CD14-positive monocyte (primary cell): ENCODE measurements at regions not wholly inside any gene's neighbourhood (a gene's known extent, or its start where the extent isn't known, plus 50 kb on each side); places are given as distances from the start of the nearest gene placed in this dataset.

Experiments used
- DNase-seq, 3 donors: peaks; one replicate each; pipeline ENCODE4 v3.0.0-alpha.2; 2011 to 2022
- H2AFZ ChIP-seq: 2 replicates; pipeline ENCODE4 v1.6.0; 2012; ENCODE audit warnings: mild to moderate bottlenecking, low read depth, low read length, inconsistent platforms; ENCODE audit not compliant: insufficient read depth, poor library complexity, severe bottlenecking
- H3K27ac ChIP-seq, 2 donors: 1 replicate in 1 of 2; 2 replicates in 1 of 2; pipeline ENCODE4 v1.5.1; 2012 to 2013; ENCODE audit warnings: low read length in 2 of 2, control low read depth in 1 of 2, inconsistent platforms in 1 of 2, low read depth in 1 of 2, mild to moderate bottlenecking in 1 of 2
- H3K27me3 ChIP-seq, 2 donors: one replicate each; pipeline versions ENCODE4 v1.6.0 to v1.6.1; 2011 to 2013; ENCODE audit warnings: low read length in 2 of 2; ENCODE audit not compliant: control insufficient read depth in 2 of 2, insufficient read depth in 2 of 2
- H3K36me3 ChIP-seq, 2 donors: replicated peaks in 1 of 2; 1 replicate in 1 of 2; 2 replicates in 1 of 2; pipeline versions ENCODE4 v1.5.1 to v1.6.1; 2012 to 2013; ENCODE audit warnings: low read length in 2 of 2, control low read depth in 1 of 2, inconsistent platforms in 1 of 2, mild to moderate bottlenecking in 1 of 2; ENCODE audit not compliant: insufficient read depth in 2 of 2, control insufficient read depth in 1 of 2
- H3K4me1 ChIP-seq, 2 donors: 1 replicate in 1 of 2; 2 replicates in 1 of 2; pipeline versions ENCODE4 v1.5.1 to v1.6.1; 2012 to 2013; ENCODE audit warnings: low read length in 2 of 2, control low read depth in 1 of 2, inconsistent platforms in 1 of 2, mild to moderate bottlenecking in 1 of 2, moderate library complexity in 1 of 2; ENCODE audit not compliant: insufficient read depth in 2 of 2, control insufficient read depth in 1 of 2
- H3K4me2 ChIP-seq: replicated peaks from 2 replicates; pipeline ENCODE3; 2012; ENCODE audit warnings: low read length, moderate library complexity, mild to moderate bottlenecking; ENCODE audit not compliant: poor library complexity, severe bottlenecking; ENCODE audit errors: extremely low read depth
- H3K4me3 ChIP-seq, 3 experiments: fragments of 200-600 bp in 1 of 3; sonication (generic) in 1 of 3; replicated peaks in 1 of 3; 1 replicate in 2 of 3; 2 replicates in 1 of 3; pipeline ENCODE4 v1.5.1; 2011 to 2013; ENCODE audit warnings: low read length in 3 of 3, mild to moderate bottlenecking in 3 of 3, control low read depth in 2 of 3, low read depth in 2 of 3, inconsistent platforms in 1 of 3, moderate library complexity in 1 of 3
- H3K79me2 ChIP-seq: 2 replicates; pipeline ENCODE4 v1.6.0; 2012; ENCODE audit warnings: mild to moderate bottlenecking, control low read depth, inconsistent platforms, low read length, moderate library complexity; ENCODE audit not compliant: insufficient read depth
- H3K9ac ChIP-seq: 2 replicates; pipeline ENCODE4 v1.6.0; 2017; ENCODE audit warnings: low read length, mild to moderate bottlenecking; ENCODE audit not compliant: insufficient read depth, poor library complexity, severe bottlenecking
- H3K9me3 ChIP-seq, 2 donors: replicated peaks in 1 of 2; 1 replicate in 1 of 2; 2 replicates in 1 of 2; pipeline versions ENCODE4 v1.5.1 to v1.6.1; 2012 to 2013; ENCODE audit warnings: low read length in 2 of 2, control low read depth in 1 of 2; ENCODE audit not compliant: control insufficient read depth in 1 of 2, insufficient read depth in 1 of 2
- H4K20me1 ChIP-seq: 2 replicates; pipeline ENCODE4 v1.6.0; 2012; ENCODE audit warnings: mild to moderate bottlenecking, low read length, control low read depth, moderate library complexity; ENCODE audit not compliant: insufficient read depth
- H3K27ac Mint-ChIP-seq, 7 donors: one replicate each; pipeline ENCODE4 v1.8.0; 2020; ENCODE audit warnings: mild to moderate bottlenecking in 7 of 7, mixed read lengths in 7 of 7, moderate library complexity in 6 of 7, inconsistent platforms in 2 of 7
- H3K27me3 Mint-ChIP-seq, 3 donors: one replicate each; pipeline ENCODE4 v1.8.0; 2021 to 2022; ENCODE audit warnings: low read depth in 3 of 3, mild to moderate bottlenecking in 3 of 3, mixed read lengths in 3 of 3, moderate library complexity in 3 of 3, inconsistent platforms in 1 of 3
- H3K36me3 Mint-ChIP-seq, 2 donors: one replicate each; pipeline ENCODE4 v1.8.0; 2020; ENCODE audit warnings: mixed read lengths in 2 of 2, inconsistent platforms in 1 of 2, mild to moderate bottlenecking in 1 of 2
- H3K4me1 Mint-ChIP-seq: one replicate; pipeline ENCODE4 v1.8.0; 2020; ENCODE audit warnings: mild to moderate bottlenecking, mixed read lengths
- H3K4me3 Mint-ChIP-seq, 2 donors: one replicate each; pipeline ENCODE4 v1.8.0; 2020; ENCODE audit warnings: mild to moderate bottlenecking in 2 of 2, mixed read lengths in 2 of 2, moderate library complexity in 1 of 2
- H3K9me3 Mint-ChIP-seq, 7 donors: one replicate each; pipeline ENCODE4 v1.8.0; 2020 to 2022; ENCODE audit warnings: mixed read lengths in 7 of 7, mild to moderate bottlenecking in 6 of 7, moderate library complexity in 6 of 7, inconsistent platforms in 2 of 7
- CTCF ChIP-seq: fragments of 200-600 bp; IDR thresholded peaks from one replicate; pipeline ENCODE4 v1.8.0; 2022; ENCODE audit warnings: antibody characterized with exemption, mild to moderate bottlenecking
- WGBS: methylation state at CpG from one replicate; pipeline ENCODE4 v1.1.5; 2013; ENCODE audit warnings: missing lambda C conversion rate; ENCODE audit not compliant: insufficient coverage; 5-methylcytosine and 5-hydroxymethylcytosine counted together
- intact Hi-C, 2 donors: fragments of 100-400 bp; cut with micrococcal nuclease; formaldehyde crosslinking; loops; one replicate each; pipeline versions ENCODE4 v1.15.0 to v1.15.1; 2023

- Mint-ChIP-seq H3K27ac (no peak overlapping the region), H3K36me3 (no peaks in the 10 kb centered on the region), H3K4me1 (peaks cover 2% of the 10 kb centered on the region), H3K9me3 (peaks cover 4 to 17% (median 10%) of the 10 kb centered on the region in 7 donors), H3K27me3 (peaks cover 0 to 4% (median 0%) of the 10 kb centered on the region in 3 donors), H3K4me3 (no peak overlapping the region)
- H3K4me2 ChIP-seq, result no peak overlapping the region
- no peak overlapping the region for H2AFZ ChIP-seq
- H3K27ac ChIP-seq, result no peak overlapping the region
- intact Hi-C loops, result loop anchor here in 1 of 2 donors (10.0 kb wide), 1 partner anchor 82 kb away; no protein-coding TSS in a partner anchor
- no peaks in the 10 kb centered on the region for H3K27me3 ChIP-seq
- no peak overlapping the region for H3K9ac ChIP-seq
- no peaks in the 10 kb centered on the region for H3K4me1 ChIP-seq
- no peaks in the 10 kb centered on the region for H4K20me1 ChIP-seq
- no peaks in the 10 kb centered on the region for H3K36me3 ChIP-seq
- peaks cover 0 to 11% of the 10 kb centered on the region in 2 donors for H3K9me3 ChIP-seq
- H3K79me2 ChIP-seq, result no peaks in the 10 kb centered on the region
- H3K4me3 ChIP-seq, result no peak overlapping the region
- DNase-seq, result no peak
- TF ChIP-seq CTCF, result no peak
- WGBS, result 83% methylated on average over 1 of the region's 1 CpG
Observed at GRCh38 chr6:130527173-130527572, 161.4 kb downstream of the TMEM200A start.

GRCh38 chr6:130529569-130530149 lies 163.8 kb downstream of the TMEM200A start:
- Histone ChIP-seq H3K4me2 (no peak overlapping the region), H3K9ac (no peak overlapping the region), H3K27me3 (no peaks in the 10 kb centered on the region), H2AFZ (no peak overlapping the region), H3K27ac (no peak overlapping the region), H3K9me3 (peaks cover 0 to 11% of the 10 kb centered on the region in 2 donors), H3K79me2 (no peaks in the 10 kb centered on the region), H3K4me3 (no peak overlapping the region), H3K4me1 (no peaks in the 10 kb centered on the region), H4K20me1 (no peaks in the 10 kb centered on the region), H3K36me3 (no peaks in the 10 kb centered on the region)
- Mint-ChIP-seq H3K4me3 (no peak overlapping the region), H3K9me3 (peaks cover 4 to 17% (median 10%) of the 10 kb centered on the region in 7 donors), H3K27me3 (no peaks in the 10 kb centered on the region), H3K4me1 (peaks cover 2% of the 10 kb centered on the region), H3K27ac (no peak overlapping the region), H3K36me3 (no peaks in the 10 kb centered on the region)
- DNase-seq, result no peak
- 94% methylated on average over 6 of the region's 8 CpGs for WGBS
- intact Hi-C loops, result loop anchor here in 1 of 2 donors (10.0 kb wide), 1 partner anchor 85 kb away; no protein-coding TSS in a partner anchor
- TF ChIP-seq CTCF, result no peak
